PFSK-1 (cell line): ENCODE measurements at regions not wholly inside any gene's neighbourhood (a gene's known extent, or its start where the extent isn't known, plus 50 kb on each side); places are given as distances from the start of the nearest gene placed in this dataset.

Source experiments
- FOXP2 ChIP-seq: optimal IDR thresholded peaks from 2 replicates; pipeline ENCODE3; 2011; ENCODE audit warnings: borderline replicate concordance, control low read depth, inconsistent platforms; ENCODE audit not compliant: insufficient read depth; ENCODE audit errors: extremely low read length, extremely low read depth
- POLR2AphosphoS5 ChIP-seq: IDR thresholded peaks from 2 replicates; pipeline ENCODE4 v1.6.1; 2012; ENCODE audit warnings: low read depth, mild to moderate bottlenecking, control low read depth, low read length, moderate library complexity
- REST ChIP-seq, 2 experiments: IDR thresholded peaks; 2 replicates each; pipeline versions ENCODE4 v1.6.1 to v1.8.0; 2011 to 2012; ENCODE audit warnings: low read depth in 2 of 2, low read length in 2 of 2, control low read depth in 1 of 2, inconsistent platforms in 1 of 2, mild to moderate bottlenecking in 1 of 2, moderate library complexity in 1 of 2; ENCODE audit not compliant: insufficient read depth in 1 of 2
- SIN3A ChIP-seq: IDR thresholded peaks from 2 replicates; pipeline ENCODE4 v1.6.1; 2012; ENCODE audit warnings: mild to moderate bottlenecking, low read length, moderate library complexity, borderline replicate concordance; ENCODE audit not compliant: insufficient read depth
- TAF1 ChIP-seq: IDR thresholded peaks from 2 replicates; pipeline ENCODE4 v1.6.1; 2012; ENCODE audit warnings: low read length, control low read depth, borderline replicate concordance; ENCODE audit not compliant: insufficient read depth

DNA sequence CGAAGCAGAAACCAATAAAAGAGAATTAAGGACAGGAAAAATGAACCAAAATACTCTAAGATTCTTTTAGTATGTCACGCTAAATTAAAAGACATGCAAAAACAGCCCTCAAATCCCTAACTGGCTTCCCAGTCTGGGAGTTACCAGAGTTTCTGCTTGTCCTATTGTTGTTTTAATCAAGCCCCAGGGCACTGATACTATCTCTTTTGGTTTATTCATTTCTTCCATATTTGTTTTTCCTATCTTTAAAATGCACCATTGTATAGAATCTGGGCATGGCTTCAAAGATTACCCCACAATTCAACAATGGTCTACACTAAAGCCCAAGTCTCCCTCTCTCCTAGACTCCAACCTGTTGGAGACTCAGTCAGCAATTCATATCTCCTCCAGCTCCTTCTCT is 169.1 kb downstream of the MYLK4 start:
- TF ChIP-seq TAF1, result no peak
- TF ChIP-seq POLR2AphosphoS5, result no peak
- TF ChIP-seq FOXP2, result no peak
- no peak for TF ChIP-seq SIN3A
- TF ChIP-seq REST (IDR thresholded peaks at IDR 0.05; ENCODE audit: insufficient read depth in 1 of 2, low read depth in 2 of 2, low read length in 2 of 2), result no peak

DNA sequence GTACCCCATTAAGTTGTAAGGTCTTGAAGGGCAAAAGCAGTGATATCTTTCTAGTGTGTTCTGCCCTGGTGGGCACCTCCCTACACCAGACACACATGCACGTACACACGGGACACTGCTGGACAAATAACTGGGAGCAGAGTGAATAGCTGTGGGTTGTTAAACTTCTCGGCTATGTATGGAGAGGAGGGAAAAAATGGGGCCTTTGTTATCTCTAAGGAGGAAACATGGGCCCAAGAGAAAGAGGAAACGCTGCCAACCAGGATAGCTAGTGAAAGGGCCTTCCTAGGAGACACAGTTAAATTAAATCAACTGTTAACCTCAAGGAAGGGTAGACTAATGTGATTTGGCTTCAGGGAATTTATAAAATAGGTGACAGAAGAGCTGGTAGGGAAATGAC is 169.7 kb downstream of the MYLK4 start:
- TF ChIP-seq POLR2AphosphoS5, result no peak
- no peak for TF ChIP-seq SIN3A
- TF ChIP-seq FOXP2, result no peak
- TF ChIP-seq TAF1, result no peak
- TF ChIP-seq REST (IDR thresholded peaks at IDR 0.05; ENCODE audit: insufficient read depth in 1 of 2, low read depth in 2 of 2, low read length in 2 of 2), result no peak

DNA sequence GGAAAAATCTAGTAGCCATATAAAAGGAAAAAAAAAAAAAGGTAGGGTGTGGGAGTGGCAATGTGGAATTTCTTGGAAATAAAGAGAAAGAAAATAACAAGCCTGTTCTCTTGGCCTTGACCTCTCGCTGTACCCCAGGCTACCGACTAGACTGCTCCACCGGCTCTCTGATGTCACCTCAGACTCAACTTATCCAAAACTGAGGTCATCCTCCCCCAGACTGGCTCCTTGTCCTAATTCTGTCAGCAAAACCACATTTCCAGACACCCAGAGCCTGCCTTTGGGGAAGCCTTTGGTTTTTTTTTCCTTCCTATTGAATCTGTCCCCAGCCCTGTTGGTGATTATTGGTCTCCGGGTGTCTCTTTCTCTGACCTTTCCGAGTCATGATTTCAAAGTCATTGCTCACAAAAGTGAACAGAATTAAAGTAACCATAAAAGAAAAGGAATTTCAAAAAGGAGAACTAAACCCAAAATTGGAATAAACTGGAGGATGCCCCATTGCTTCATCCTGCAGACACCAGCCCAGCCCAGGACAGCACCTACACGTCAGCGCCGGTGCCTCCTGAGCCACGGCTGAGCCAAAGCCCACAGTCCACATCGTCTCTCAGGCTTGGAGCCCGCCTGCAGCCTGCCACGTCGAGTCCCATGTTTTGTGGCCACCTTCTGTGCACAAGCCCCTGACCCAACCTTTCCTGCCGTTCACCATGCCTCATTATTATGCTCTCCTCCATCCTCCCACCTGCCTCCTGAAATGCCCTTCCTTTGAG is 170.7 kb downstream of the MYLK4 start:
- TF ChIP-seq POLR2AphosphoS5, result no peak
- no peak for TF ChIP-seq SIN3A
- TF ChIP-seq REST (IDR thresholded peaks at IDR 0.05; ENCODE audit: insufficient read depth in 1 of 2, low read depth in 2 of 2, low read length in 2 of 2), result no peak
- no peak for TF ChIP-seq TAF1
- no peak for TF ChIP-seq FOXP2

- TF ChIP-seq FOXP2 (no peak), TAF1 (no peak), POLR2AphosphoS5 (no peak), SIN3A (no peak), REST (IDR thresholded peaks at IDR 0.05; ENCODE audit: insufficient read depth in 1 of 2, low read depth in 2 of 2, low read length in 2 of 2) (no peak)
Observed at GRCh38 chr6:2579241-2579761, 171.4 kb downstream of the MYLK4 start.
